ENCODE measurements at regions not wholly inside any gene's neighbourhood (a gene's known extent, or its start where the extent isn't known, plus 50 kb on each side); places are given as distances from the start of the nearest gene placed in this dataset.
"Not testable (repeated sequence)": the region's sequence is repeated elsewhere in the genome, so short reads cannot be mapped to it uniquely, and the experiment has no call there.

- H3K27ac Mint-ChIP-seq = no peak overlapping the region
- no peaks in the 10 kb centered on the region for H3K9me3 Mint-ChIP-seq
- no peaks in the 10 kb centered on the region for H3K36me3 Mint-ChIP-seq (ENCODE audit: insufficient read depth in 2 of 2)
- peaks cover 6% of the 10 kb centered on the region for H3K27me3 Mint-ChIP-seq (ENCODE audit: low read depth)
- no peak for DNase-seq
- no peaks in the 10 kb centered on the region for H3K4me1 Mint-ChIP-seq (ENCODE audit: low read depth)
- no peak overlapping the region for H3K4me3 Mint-ChIP-seq
- ATAC-seq (replicated peaks in 1 of 2) = no peak
These were observed 144.4 kb downstream of the PTBP2 start for GRCh38 chr1:96865731-96866685.

GRCh38 chr1:96872757-96873156 is 151.2 kb downstream of the PTBP2 start:
- H3K4me1 Mint-ChIP-seq (ENCODE audit: low read depth) = no peaks in the 10 kb centered on the region
- DNase-seq (no peak), ATAC-seq (replicated peaks in 1 of 2) (no peak)
- peaks cover 4 to 10% of the 10 kb centered on the region in 2 donors for H3K9me3 Mint-ChIP-seq
- peaks cover 0 to 6% of the 10 kb centered on the region in 2 donors for H3K36me3 Mint-ChIP-seq (ENCODE audit: insufficient read depth in 2 of 2)
- peaks cover 7% of the 10 kb centered on the region for H3K27me3 Mint-ChIP-seq (ENCODE audit: low read depth)
- no peak overlapping the region for H3K4me3 Mint-ChIP-seq
- H3K27ac Mint-ChIP-seq = no peak overlapping the region

DNA sequence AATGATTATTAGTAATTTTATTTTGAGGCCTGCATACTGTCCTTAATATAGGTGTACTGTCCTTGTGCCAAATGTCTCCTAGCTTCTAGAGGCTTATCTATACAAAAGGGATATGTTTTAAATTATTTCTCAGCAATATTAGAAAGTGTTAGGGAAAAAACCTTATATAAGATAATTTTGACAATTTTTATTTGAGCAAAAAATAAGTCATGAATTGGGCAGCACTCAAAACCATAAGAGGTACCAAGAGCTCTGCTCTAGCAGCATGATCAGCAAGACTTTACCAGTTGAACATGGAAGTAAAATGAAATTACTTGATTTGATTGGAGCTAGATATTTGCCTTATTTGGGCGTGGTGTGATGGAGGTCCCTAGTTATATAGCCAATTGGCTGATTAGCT is 157.1 kb downstream of the PTBP2 start:
- Mint-ChIP-seq H3K36me3 (ENCODE audit: insufficient read depth in 2 of 2) (no peaks in the 10 kb centered on the region), H3K4me1 (ENCODE audit: low read depth) (no peaks in the 10 kb centered on the region), H3K4me3 (no peak overlapping the region), H3K27me3 (ENCODE audit: low read depth) (peaks cover 7% of the 10 kb centered on the region), H3K9me3 (peaks cover 0 to 2% of the 10 kb centered on the region in 2 donors), H3K27ac (no peak overlapping the region)
- no peak for DNase-seq
- ATAC-seq (replicated peaks in 1 of 2) = no peak

GRCh38 chr1:96880626-96881025 is 159.0 kb downstream of the PTBP2 start:
- no peaks in the 10 kb centered on the region for H3K4me1 Mint-ChIP-seq (ENCODE audit: low read depth)
- no peak overlapping the region for H3K27ac Mint-ChIP-seq
- no peak overlapping the region for H3K4me3 Mint-ChIP-seq
- H3K36me3 Mint-ChIP-seq (ENCODE audit: insufficient read depth in 2 of 2) = no peaks in the 10 kb centered on the region
- ATAC-seq (replicated peaks in 1 of 2) (no peak), DNase-seq (no peak)
- H3K27me3 Mint-ChIP-seq (ENCODE audit: low read depth) = peaks cover 5% of the 10 kb centered on the region
- peaks cover 0 to 2% of the 10 kb centered on the region in 2 donors for H3K9me3 Mint-ChIP-seq

- no peak for ATAC-seq (replicated peaks in 1 of 2)
These were observed 160.5 kb downstream of the PTBP2 start for GRCh38 chr1:96882096-96882495.

DNA sequence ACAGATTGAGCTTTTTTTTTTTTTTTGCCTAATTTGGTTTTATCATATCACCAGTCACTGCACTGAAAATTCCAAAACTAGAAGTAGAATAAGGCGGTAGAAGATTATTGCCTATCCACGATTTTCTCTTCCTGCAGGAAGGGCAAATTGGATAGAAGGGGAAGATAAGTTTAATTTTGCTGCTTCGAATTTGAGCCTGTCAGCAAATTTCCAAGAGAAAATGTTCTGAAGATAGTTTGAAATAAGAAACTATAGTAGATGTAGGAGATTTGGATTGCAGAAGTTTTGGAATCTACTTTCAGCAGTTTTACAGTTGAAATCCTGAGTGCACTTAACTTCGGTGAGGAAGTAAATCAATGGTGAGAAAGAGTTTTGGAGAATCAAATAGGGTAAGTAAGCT is 164.9 kb downstream of the PTBP2 start:
- Mint-ChIP-seq H3K4me3 (no peak overlapping the region), H3K9me3 (peaks cover 0 to 2% of the 10 kb centered on the region in 2 donors), H3K4me1 (ENCODE audit: low read depth) (no peaks in the 10 kb centered on the region), H3K27ac (no peak overlapping the region), H3K27me3 (ENCODE audit: low read depth) (no peaks in the 10 kb centered on the region), H3K36me3 (ENCODE audit: insufficient read depth in 2 of 2) (no peaks in the 10 kb centered on the region)
- no peak for ATAC-seq (replicated peaks in 1 of 2)
- no peak for DNase-seq

More at GRCh38 chr1:96882096-96882495, 160.5 kb downstream of the PTBP2 start:
- H3K4me1 Mint-ChIP-seq (ENCODE audit: low read depth) = no peaks in the 10 kb centered on the region
- DNase-seq = no peak
- no peak overlapping the region for H3K27ac Mint-ChIP-seq
- H3K9me3 Mint-ChIP-seq = peaks cover 0 to 2% of the 10 kb centered on the region in 2 donors
- no peaks in the 10 kb centered on the region for H3K27me3 Mint-ChIP-seq (ENCODE audit: low read depth)
- H3K36me3 Mint-ChIP-seq (ENCODE audit: insufficient read depth in 2 of 2) = no peaks in the 10 kb centered on the region
- H3K4me3 Mint-ChIP-seq = no peak overlapping the region

DNA sequence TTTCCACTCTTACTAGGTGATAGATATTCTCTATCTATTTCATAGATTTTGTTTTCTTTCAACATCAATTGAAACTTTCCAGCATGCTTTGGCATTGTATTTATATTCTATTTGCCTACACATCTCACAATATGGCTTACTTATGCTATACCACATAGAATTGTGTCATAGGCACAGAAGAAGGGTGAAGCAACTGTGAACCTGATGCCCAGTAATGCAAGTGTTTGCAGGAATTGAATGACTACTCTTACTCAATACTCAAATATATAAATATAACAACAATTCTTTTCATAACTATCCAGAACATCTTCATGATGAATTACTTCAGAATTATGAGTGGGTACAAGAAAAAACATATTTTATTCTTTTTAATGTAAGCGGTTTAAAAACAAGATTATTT is 165.9 kb downstream of the PTBP2 start:
- ATAC-seq (replicated peaks in 1 of 2) (no peak), DNase-seq (no peak)
- Mint-ChIP-seq H3K27ac (no peak overlapping the region), H3K27me3 (ENCODE audit: low read depth) (no peaks in the 10 kb centered on the region), H3K36me3 (ENCODE audit: insufficient read depth in 2 of 2) (peaks cover 0 to 2% of the 10 kb centered on the region in 2 donors), H3K4me3 (no peak overlapping the region), H3K4me1 (ENCODE audit: low read depth) (no peaks in the 10 kb centered on the region), H3K9me3 (peaks cover 2 to 5% of the 10 kb centered on the region in 2 donors)

GRCh38 chr1:96901783-96902363 is 180.3 kb downstream of the PTBP2 start:
- no peak overlapping the region for H3K27ac Mint-ChIP-seq
- H3K4me3 Mint-ChIP-seq = no peak overlapping the region
- no peaks in the 10 kb centered on the region for H3K27me3 Mint-ChIP-seq (ENCODE audit: low read depth)
- no peaks in the 10 kb centered on the region for H3K36me3 Mint-ChIP-seq (ENCODE audit: insufficient read depth in 2 of 2)
- H3K4me1 Mint-ChIP-seq (ENCODE audit: low read depth) = no peaks in the 10 kb centered on the region
- H3K9me3 Mint-ChIP-seq = peaks cover 6 to 9% of the 10 kb centered on the region in 2 donors
- no peak for ATAC-seq (replicated peaks in 1 of 2)
- DNase-seq = no peak

GRCh38 chr1:96912248-96912647 is 190.7 kb downstream of the PTBP2 start:
- DNase-seq (no peak), ATAC-seq (replicated peaks in 1 of 2) (no peak)
- H3K36me3 Mint-ChIP-seq (ENCODE audit: insufficient read depth in 2 of 2) = peaks cover 0 to 3% of the 10 kb centered on the region in 2 donors
- H3K4me1 Mint-ChIP-seq (ENCODE audit: low read depth) = no peaks in the 10 kb centered on the region
- peaks cover 2 to 6% of the 10 kb centered on the region in 2 donors for H3K9me3 Mint-ChIP-seq
- no peaks in the 10 kb centered on the region for H3K27me3 Mint-ChIP-seq (ENCODE audit: low read depth)
- H3K27ac Mint-ChIP-seq = no peak overlapping the region
- no peak overlapping the region for H3K4me3 Mint-ChIP-seq

DNA sequence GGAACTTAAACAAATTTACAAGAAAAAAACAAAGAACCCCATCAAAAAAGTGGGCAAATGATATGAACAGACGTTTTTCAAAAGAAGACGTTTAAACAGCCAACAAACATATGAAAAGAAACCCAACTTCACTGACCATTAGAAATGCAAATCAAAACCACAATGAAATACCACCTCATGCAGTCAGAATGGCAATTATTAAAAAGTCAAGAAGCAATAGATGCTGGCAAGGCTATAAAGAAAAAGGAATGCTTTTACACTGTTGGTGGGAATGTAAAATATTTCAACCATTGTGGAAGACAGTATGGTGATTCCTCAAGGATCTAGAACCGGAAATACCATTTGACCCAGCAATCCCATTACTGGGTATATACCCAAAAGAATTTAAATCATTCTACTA is 194.1 kb downstream of the PTBP2 start:
- H3K27ac Mint-ChIP-seq; H3K9me3 Mint-ChIP-seq; H3K36me3 Mint-ChIP-seq (ENCODE audit: insufficient read depth in 2 of 2); H3K27me3 Mint-ChIP-seq (ENCODE audit: low read depth); DNase-seq; H3K4me1 Mint-ChIP-seq (ENCODE audit: low read depth); ATAC-seq (replicated peaks in 1 of 2); H3K4me3 Mint-ChIP-seq: not testable (repeated sequence)

DNA sequence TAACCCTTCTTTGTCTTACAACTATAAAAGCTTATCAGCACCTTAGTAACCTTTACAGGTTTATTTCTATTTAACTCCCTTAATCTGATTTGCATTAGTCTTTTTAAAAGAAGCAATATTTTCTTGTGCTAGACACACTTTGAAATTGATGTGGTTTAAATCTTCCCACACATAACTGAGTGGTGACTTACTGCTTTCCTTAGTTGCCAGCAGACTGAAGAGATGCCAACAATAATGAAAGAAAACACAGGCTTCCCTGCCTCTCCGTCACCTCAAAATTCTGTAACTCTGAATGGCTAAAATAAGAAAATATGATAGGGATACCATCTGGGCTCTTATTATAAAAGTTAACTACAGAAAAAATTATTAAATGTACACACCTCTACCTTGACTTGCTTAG is 196.8 kb downstream of the PTBP2 start:
- H3K4me3 Mint-ChIP-seq = no peak overlapping the region
- H3K27me3 Mint-ChIP-seq (ENCODE audit: low read depth) = no peaks in the 10 kb centered on the region
- peaks cover 4 to 9% of the 10 kb centered on the region in 2 donors for H3K9me3 Mint-ChIP-seq
- no peak overlapping the region for H3K27ac Mint-ChIP-seq
- peaks cover 0 to 4% of the 10 kb centered on the region in 2 donors for H3K36me3 Mint-ChIP-seq (ENCODE audit: insufficient read depth in 2 of 2)
- H3K4me1 Mint-ChIP-seq (ENCODE audit: low read depth) = no peaks in the 10 kb centered on the region
- DNase-seq (no peak), ATAC-seq (replicated peaks in 1 of 2) (no peak)

DNA sequence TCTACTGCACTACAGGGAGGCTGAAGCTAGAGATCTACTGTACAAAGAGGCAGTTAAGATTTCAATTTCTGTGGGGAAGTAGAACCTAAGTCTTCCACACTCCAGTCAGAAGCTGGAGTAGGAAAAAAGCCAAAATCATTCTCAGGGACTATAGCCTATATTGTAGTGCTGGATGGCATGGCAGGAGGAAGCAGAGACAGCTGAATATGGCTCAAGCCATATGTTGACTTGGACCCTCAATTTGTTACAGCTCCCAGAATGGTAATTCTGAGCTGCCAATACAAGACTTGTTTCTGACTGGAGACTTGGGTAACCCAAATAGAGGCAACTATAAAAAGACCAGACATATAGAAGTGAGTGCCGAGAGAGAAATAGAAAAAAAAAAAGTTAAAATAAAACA is 200.6 kb downstream of the PTBP2 start:
- ATAC-seq (replicated peaks in 1 of 2) (no peak), DNase-seq (no peak)
- Mint-ChIP-seq H3K27ac (no peak overlapping the region), H3K9me3 (peaks cover 4 to 5% of the 10 kb centered on the region in 2 donors), H3K36me3 (ENCODE audit: insufficient read depth in 2 of 2) (peaks cover 0 to 2% of the 10 kb centered on the region in 2 donors), H3K27me3 (ENCODE audit: low read depth) (no peaks in the 10 kb centered on the region), H3K4me3 (no peak overlapping the region), H3K4me1 (ENCODE audit: low read depth) (no peaks in the 10 kb centered on the region)

DNA sequence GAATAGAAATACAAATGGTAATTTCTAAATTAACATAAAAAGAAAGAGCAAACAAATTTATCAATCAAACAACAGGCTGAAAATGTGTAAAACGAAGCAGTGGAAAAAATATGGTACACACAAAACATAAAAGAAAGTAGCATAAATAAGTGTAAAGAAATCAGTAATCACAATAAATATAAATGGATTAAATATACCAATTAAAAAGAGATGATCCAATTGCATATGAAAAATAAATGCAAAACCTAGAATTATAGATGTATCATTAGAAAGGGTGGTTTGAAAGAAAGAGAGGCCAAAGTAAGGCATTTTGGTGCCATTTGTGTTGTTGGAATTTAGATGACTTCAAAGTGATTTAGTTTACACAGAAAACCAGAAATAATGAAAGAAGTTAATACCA is 202.2 kb downstream of the PTBP2 start:
- H3K27me3 Mint-ChIP-seq (ENCODE audit: low read depth) = no peaks in the 10 kb centered on the region
- H3K36me3 Mint-ChIP-seq (ENCODE audit: insufficient read depth in 2 of 2) = peaks cover 0 to 2% of the 10 kb centered on the region in 2 donors
- peaks cover 3 to 5% of the 10 kb centered on the region in 2 donors for H3K9me3 Mint-ChIP-seq
- H3K27ac Mint-ChIP-seq = no peak overlapping the region
- DNase-seq (no peak), ATAC-seq (replicated peaks in 1 of 2) (no peak)
- no peaks in the 10 kb centered on the region for H3K4me1 Mint-ChIP-seq (ENCODE audit: low read depth)
- no peak overlapping the region for H3K4me3 Mint-ChIP-seq
